Loucy (cell line): ENCODE measurements at regions not wholly inside any gene's neighbourhood (a gene's known extent, or its start where the extent isn't known, plus 50 kb on each side); places are given as distances from the start of the nearest gene placed in this dataset.

Experiments used
- H2AFZ ChIP-seq: fragments of 200-600 bp; sonication (generic); 2 replicates; pipeline ENCODE4 v1.6.0; 2016; ENCODE audit warnings: antibody characterized with exemption, mild to moderate bottlenecking, low read length, moderate library complexity
- H3F3A ChIP-seq: fragments of 200-600 bp; 2 replicates; pipeline ENCODE4 v1.6.0; 2016; ENCODE audit warnings: antibody characterized with exemption, low read depth, mild to moderate bottlenecking
- H3K27me3 ChIP-seq: fragments of 200-600 bp; sonication (generic); 2 replicates; pipeline ENCODE4 v1.6.1; 2014; ENCODE audit warnings: low read length, mild to moderate bottlenecking; ENCODE audit not compliant: insufficient read depth, poor library complexity, severe bottlenecking
- H3K36me3 ChIP-seq: fragments of 200-600 bp; sonication (generic); 2 replicates; pipeline ENCODE4 v1.6.1; 2016; ENCODE audit warnings: low read length; ENCODE audit not compliant: insufficient read depth
- H3K4me1 ChIP-seq: fragments of 200-600 bp; sonication (generic); 2 replicates; pipeline ENCODE4 v1.5.1; 2014; ENCODE audit warnings: low read length, mild to moderate bottlenecking; ENCODE audit not compliant: insufficient read depth, poor library complexity, severe bottlenecking
- H3K4me2 ChIP-seq: fragments of 200-600 bp; sonication (generic); 2 replicates; pipeline ENCODE4 v1.6.0; 2014; ENCODE audit warnings: antibody characterized with exemption, low read length, low read depth, mild to moderate bottlenecking; ENCODE audit not compliant: poor library complexity, severe bottlenecking
- H3K4me3 ChIP-seq: fragments of 200-600 bp; sonication (generic); 2 replicates; pipeline ENCODE4 v1.5.1; 2014; ENCODE audit warnings: low read length, mild to moderate bottlenecking, mixed read lengths; ENCODE audit not compliant: poor library complexity, severe bottlenecking
- H3K79me2 ChIP-seq: fragments of 200-600 bp; sonication (generic); 2 replicates; pipeline ENCODE4 v1.6.1; 2014; ENCODE audit warnings: low read length; ENCODE audit not compliant: insufficient read depth
- H3K9ac ChIP-seq: fragments of 200-600 bp; sonication (generic); 2 replicates; pipeline ENCODE4 v1.6.0; 2014; ENCODE audit warnings: mild to moderate bottlenecking, low read depth, low read length, moderate library complexity; ENCODE audit not compliant: poor library complexity, severe bottlenecking
- H3K9me2 ChIP-seq: fragments of 200-600 bp; sonication (generic); replicated peaks from 2 replicates; pipeline ENCODE4 v1.6.1; 2016; ENCODE audit warnings: low read depth, low read length, mixed read lengths
- H3K9me3 ChIP-seq: fragments of 200-600 bp; sonication (generic); 2 replicates; pipeline ENCODE4 v1.6.1; 2014; ENCODE audit warnings: mild to moderate bottlenecking, antibody characterized with exemption, low read length, low read depth; ENCODE audit not compliant: insufficient read depth
- H4K20me1 ChIP-seq: fragments of 200-600 bp; sonication (generic); 2 replicates; pipeline ENCODE4 v1.6.0; 2014; ENCODE audit warnings: antibody characterized with exemption, low read length, mild to moderate bottlenecking; ENCODE audit not compliant: insufficient read depth, poor library complexity, severe bottlenecking
- EZH2phosphoT487 ChIP-seq: fragments of 200-600 bp; IDR thresholded peaks from 2 replicates; pipeline ENCODE4 v1.6.1; 2018; ENCODE audit warnings: antibody characterized with exemption, mild to moderate bottlenecking, moderate library complexity, borderline replicate concordance
- TF ChIP-seq, protein P1 (sequence below): fragments of 200-600 bp; sonication (generic); conservative IDR thresholded peaks from 2 replicates; pipeline ENCODE4 v1.5.1; 2014; ENCODE audit warnings: mild to moderate bottlenecking, antibody characterized with exemption, low read length

DNA sequence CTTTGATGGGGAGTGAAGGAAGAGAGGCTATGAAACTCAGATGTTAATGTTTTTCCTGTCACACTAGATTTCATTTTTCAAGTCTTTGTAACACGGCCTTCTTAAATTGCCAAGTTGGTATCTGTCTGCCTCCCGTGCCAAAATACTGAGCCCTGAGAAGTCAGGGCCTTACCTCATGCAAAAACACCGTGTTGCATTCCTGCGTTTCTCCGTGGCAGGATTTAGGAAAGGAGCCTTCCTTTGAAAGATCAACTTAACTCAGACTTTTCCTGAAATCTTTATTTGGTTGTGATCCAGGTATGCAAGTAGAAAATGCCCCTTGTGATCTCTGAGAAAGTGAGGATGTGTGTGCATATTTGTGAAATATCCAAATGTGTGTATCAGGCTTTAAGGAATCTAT is 1291.0 kb upstream of the SLC10A2 start:
- TF ChIP-seq, protein P1, sequence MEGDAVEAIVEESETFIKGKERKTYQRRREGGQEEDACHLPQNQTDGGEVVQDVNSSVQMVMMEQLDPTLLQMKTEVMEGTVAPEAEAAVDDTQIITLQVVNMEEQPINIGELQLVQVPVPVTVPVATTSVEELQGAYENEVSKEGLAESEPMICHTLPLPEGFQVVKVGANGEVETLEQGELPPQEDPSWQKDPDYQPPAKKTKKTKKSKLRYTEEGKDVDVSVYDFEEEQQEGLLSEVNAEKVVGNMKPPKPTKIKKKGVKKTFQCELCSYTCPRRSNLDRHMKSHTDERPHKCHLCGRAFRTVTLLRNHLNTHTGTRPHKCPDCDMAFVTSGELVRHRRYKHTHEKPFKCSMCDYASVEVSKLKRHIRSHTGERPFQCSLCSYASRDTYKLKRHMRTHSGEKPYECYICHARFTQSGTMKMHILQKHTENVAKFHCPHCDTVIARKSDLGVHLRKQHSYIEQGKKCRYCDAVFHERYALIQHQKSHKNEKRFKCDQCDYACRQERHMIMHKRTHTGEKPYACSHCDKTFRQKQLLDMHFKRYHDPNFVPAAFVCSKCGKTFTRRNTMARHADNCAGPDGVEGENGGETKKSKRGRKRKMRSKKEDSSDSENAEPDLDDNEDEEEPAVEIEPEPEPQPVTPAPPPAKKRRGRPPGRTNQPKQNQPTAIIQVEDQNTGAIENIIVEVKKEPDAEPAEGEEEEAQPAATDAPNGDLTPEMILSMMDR = no peak
- TF ChIP-seq EZH2phosphoT487 = no peak
- Histone ChIP-seq H3K4me1 (no peaks in the 10 kb centered on the region), H2AFZ (no peak overlapping the region), H3K79me2 (no peaks in the 10 kb centered on the region), H3K27me3 (no peaks in the 10 kb centered on the region), H3K9me2 (no peaks in the 10 kb centered on the region), H3K4me2 (no peak overlapping the region), H3K9ac (no peak overlapping the region), H4K20me1 (no peaks in the 10 kb centered on the region), H3K36me3 (no peaks in the 10 kb centered on the region), H3K9me3 (no peaks in the 10 kb centered on the region), H3F3A (no peaks in the 10 kb centered on the region), H3K4me3 (no peak overlapping the region)

DNA sequence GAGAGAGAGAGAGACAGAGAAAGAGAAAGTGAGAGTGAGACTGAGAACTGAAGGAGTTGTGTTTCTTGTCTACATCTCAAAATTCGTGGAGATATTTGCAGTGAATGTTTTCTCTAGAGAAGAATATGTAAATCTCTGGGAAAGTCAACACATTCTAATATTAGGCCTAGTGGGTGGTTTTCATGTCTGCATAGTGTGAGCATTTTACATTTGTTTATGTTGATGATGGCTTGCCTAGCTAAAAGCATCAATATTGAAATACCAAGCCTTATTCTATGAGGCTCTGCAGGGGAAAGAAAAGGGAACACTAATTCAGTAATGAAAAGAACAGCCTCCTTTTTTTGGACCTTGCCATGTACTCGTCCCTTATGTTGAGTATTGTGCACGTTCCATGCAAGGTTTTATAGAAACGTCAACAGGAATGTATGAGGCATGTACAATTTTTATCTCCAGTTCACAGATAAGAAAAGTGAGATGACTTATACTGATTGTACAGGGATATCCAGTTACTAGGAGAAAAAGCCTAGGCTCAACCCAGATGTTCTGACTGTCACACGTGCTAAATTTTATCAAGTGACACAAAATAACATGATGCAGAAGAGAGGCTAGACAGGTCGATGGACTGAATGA is 1288.9 kb upstream of the SLC10A2 start:
- no peak overlapping the region for H3K9ac ChIP-seq
- H3K4me1 ChIP-seq = no peaks in the 10 kb centered on the region
- H3F3A ChIP-seq = no peaks in the 10 kb centered on the region
- H3K9me3 ChIP-seq = no peaks in the 10 kb centered on the region; the same call in 1 of the 2 replicates
- no peaks in the 10 kb centered on the region for H3K9me2 ChIP-seq
- H2AFZ ChIP-seq = no peak overlapping the region
- no peaks in the 10 kb centered on the region for H3K27me3 ChIP-seq
- no peak overlapping the region for H3K4me2 ChIP-seq
- no peak for TF ChIP-seq EZH2phosphoT487
- TF ChIP-seq, protein P1 = no peak
- no peaks in the 10 kb centered on the region for H4K20me1 ChIP-seq
- no peaks in the 10 kb centered on the region for H3K79me2 ChIP-seq
- H3K4me3 ChIP-seq = no peak overlapping the region
- no peaks in the 10 kb centered on the region for H3K36me3 ChIP-seq

DNA sequence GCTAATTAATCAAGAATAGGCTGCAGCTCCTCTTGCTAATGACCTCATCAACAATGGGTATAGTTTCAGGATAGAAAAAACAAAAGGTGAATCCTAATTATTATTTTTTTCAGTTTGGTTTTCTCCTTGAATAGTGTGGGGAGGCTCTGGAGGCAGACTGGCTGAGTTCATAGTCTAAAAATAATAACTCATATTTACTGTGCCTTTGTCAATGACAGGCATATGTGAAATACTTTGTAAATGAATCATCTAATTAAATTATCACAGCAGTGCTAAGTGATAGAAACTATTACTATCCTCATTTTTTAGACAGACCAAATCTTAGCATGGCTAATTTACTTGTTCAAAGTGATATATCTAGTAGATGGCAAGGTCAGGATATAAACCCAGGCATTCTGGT is 1261.0 kb upstream of the SLC10A2 start:
- Histone ChIP-seq H3K36me3 (no peaks in the 10 kb centered on the region), H3K4me2 (no peak overlapping the region), H3K4me1 (no peaks in the 10 kb centered on the region), H3K9ac (no peak overlapping the region), H3K27me3 (no peaks in the 10 kb centered on the region), H3F3A (no peaks in the 10 kb centered on the region), H3K9me3 (no peaks in the 10 kb centered on the region), H2AFZ (no peak overlapping the region), H3K9me2 (no peaks in the 10 kb centered on the region), H4K20me1 (no peaks in the 10 kb centered on the region), H3K4me3 (no peak overlapping the region), H3K79me2 (no peaks in the 10 kb centered on the region)
- TF ChIP-seq, protein P1 = no peak
- TF ChIP-seq EZH2phosphoT487 = no peak
